ENCODE measurements at regions not wholly inside any gene's neighbourhood (a gene's known extent, or its start where the extent isn't known, plus 50 kb on each side); places are given as distances from the start of the nearest gene placed in this dataset.

GRCh38 chr2:2889141-2889540 lies 488.5 kb downstream of the EIPR1 start:
- Histone ChIP-seq H3K36me3 (ENCODE audit: control insufficient read depth, low read length) (no peaks in the 10 kb centered on the region), H3K4me2 (ENCODE audit: low read length) (no peak overlapping the region), H3F3A (ENCODE audit: control insufficient read depth, insufficient read depth) (no peaks in the 10 kb centered on the region), H3K4me1 (ENCODE audit: control insufficient read depth, low read length) (no peaks in the 10 kb centered on the region), H3K9me3 (ENCODE audit: control insufficient read depth, insufficient read depth, low read length) (no peaks in the 10 kb centered on the region), H4K20me1 (ENCODE audit: control insufficient read depth, insufficient read depth, low read depth, low read length) (no peaks in the 10 kb centered on the region), H3K27me3 (ENCODE audit: control insufficient read depth, low read length) (no peaks in the 10 kb centered on the region), H3K79me2 (ENCODE audit: control insufficient read depth, low read length) (no peaks in the 10 kb centered on the region), H3K27ac (ENCODE audit: low read depth, low read length) (no peak overlapping the region), H3K9me2 (replicated peaks; ENCODE audit: control insufficient read depth, low read length) (no peaks in the 10 kb centered on the region), H3K4me3 (ENCODE audit: low read length) (no peak overlapping the region)
- TF ChIP-seq EZH2phosphoT487 (IDR thresholded peaks at IDR 0.05; ENCODE audit: borderline replicate concordance, low read length): no peak
- TF ChIP-seq, protein P1, sequence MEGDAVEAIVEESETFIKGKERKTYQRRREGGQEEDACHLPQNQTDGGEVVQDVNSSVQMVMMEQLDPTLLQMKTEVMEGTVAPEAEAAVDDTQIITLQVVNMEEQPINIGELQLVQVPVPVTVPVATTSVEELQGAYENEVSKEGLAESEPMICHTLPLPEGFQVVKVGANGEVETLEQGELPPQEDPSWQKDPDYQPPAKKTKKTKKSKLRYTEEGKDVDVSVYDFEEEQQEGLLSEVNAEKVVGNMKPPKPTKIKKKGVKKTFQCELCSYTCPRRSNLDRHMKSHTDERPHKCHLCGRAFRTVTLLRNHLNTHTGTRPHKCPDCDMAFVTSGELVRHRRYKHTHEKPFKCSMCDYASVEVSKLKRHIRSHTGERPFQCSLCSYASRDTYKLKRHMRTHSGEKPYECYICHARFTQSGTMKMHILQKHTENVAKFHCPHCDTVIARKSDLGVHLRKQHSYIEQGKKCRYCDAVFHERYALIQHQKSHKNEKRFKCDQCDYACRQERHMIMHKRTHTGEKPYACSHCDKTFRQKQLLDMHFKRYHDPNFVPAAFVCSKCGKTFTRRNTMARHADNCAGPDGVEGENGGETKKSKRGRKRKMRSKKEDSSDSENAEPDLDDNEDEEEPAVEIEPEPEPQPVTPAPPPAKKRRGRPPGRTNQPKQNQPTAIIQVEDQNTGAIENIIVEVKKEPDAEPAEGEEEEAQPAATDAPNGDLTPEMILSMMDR (IDR thresholded peaks at IDR 0.05; ENCODE audit: low read depth, low read length, poor library complexity, severe bottlenecking): no peak

- Histone ChIP-seq H3K4me3 (ENCODE audit: low read length) (no peak overlapping the region), H3K27ac (ENCODE audit: low read depth, low read length) (no peak overlapping the region), H3K4me1 (ENCODE audit: control insufficient read depth, low read length) (no peaks in the 10 kb centered on the region), H3K79me2 (ENCODE audit: control insufficient read depth, low read length) (no peaks in the 10 kb centered on the region), H3K36me3 (ENCODE audit: control insufficient read depth, low read length) (no peaks in the 10 kb centered on the region), H3K4me2 (ENCODE audit: low read length) (no peak overlapping the region), H3K9me3 (ENCODE audit: control insufficient read depth, insufficient read depth, low read length) (no peaks in the 10 kb centered on the region), H3F3A (ENCODE audit: control insufficient read depth, insufficient read depth) (no peaks in the 10 kb centered on the region), H3K9me2 (replicated peaks; ENCODE audit: control insufficient read depth, low read length) (no peaks in the 10 kb centered on the region), H3K27me3 (ENCODE audit: control insufficient read depth, low read length) (no peaks in the 10 kb centered on the region), H4K20me1 (ENCODE audit: control insufficient read depth, insufficient read depth, low read depth, low read length) (no peaks in the 10 kb centered on the region)
- TF ChIP-seq, protein P1 (IDR thresholded peaks at IDR 0.05; ENCODE audit: low read depth, low read length, poor library complexity, severe bottlenecking): no peak
- TF ChIP-seq EZH2phosphoT487 (IDR thresholded peaks at IDR 0.05; ENCODE audit: borderline replicate concordance, low read length): no peak
Measured at GRCh38 chr2:2887772-2888387, 489.7 kb downstream of the EIPR1 start.

- Histone ChIP-seq H3K4me3 (ENCODE audit: low read length) (no peak overlapping the region), H3F3A (ENCODE audit: control insufficient read depth, insufficient read depth) (no peaks in the 10 kb centered on the region), H4K20me1 (ENCODE audit: control insufficient read depth, insufficient read depth, low read depth, low read length) (no peaks in the 10 kb centered on the region), H3K27me3 (ENCODE audit: control insufficient read depth, low read length) (no peaks in the 10 kb centered on the region), H3K79me2 (ENCODE audit: control insufficient read depth, low read length) (no peaks in the 10 kb centered on the region), H3K36me3 (ENCODE audit: control insufficient read depth, low read length) (no peaks in the 10 kb centered on the region), H3K4me2 (ENCODE audit: low read length) (no peak overlapping the region), H3K4me1 (ENCODE audit: control insufficient read depth, low read length) (no peaks in the 10 kb centered on the region), H3K27ac (ENCODE audit: low read depth, low read length) (no peak overlapping the region), H3K9me2 (replicated peaks; ENCODE audit: control insufficient read depth, low read length) (no peaks in the 10 kb centered on the region), H3K9me3 (ENCODE audit: control insufficient read depth, insufficient read depth, low read length) (no peaks in the 10 kb centered on the region)
- TF ChIP-seq, protein P1 (IDR thresholded peaks at IDR 0.05; ENCODE audit: low read depth, low read length, poor library complexity, severe bottlenecking): no peak
- TF ChIP-seq EZH2phosphoT487 (IDR thresholded peaks at IDR 0.05; ENCODE audit: borderline replicate concordance, low read length): no peak
Measured at GRCh38 chr2:2886922-2887321, 490.7 kb downstream of the EIPR1 start.

All from DOHH2 (cell line).